HG03108 (cell line): ENCODE measurements at regions not wholly inside any gene's neighbourhood (a gene's known extent, or its start where the extent isn't known, plus 50 kb on each side); places are given as distances from the start of the nearest gene placed in this dataset.
"Not testable (repeated sequence)": the region's sequence is repeated elsewhere in the genome, so short reads cannot be mapped to it uniquely, and the experiment has no call there.

Experiments used
- ATAC-seq: cut with Tn5 transposase; IDR thresholded peaks from one replicate; pipeline ENCODE4 v1.9.1; 2021; ENCODE audit warnings: moderate library complexity; ENCODE audit not compliant: unreplicated experiment

GRCh38 chrX:35221391-35221790 lies 278.8 kb downstream of the FAM47B start:
- ATAC-seq, result not testable (repeated sequence)

GRCh38 chrX:35244088-35244741 lies 301.6 kb downstream of the FAM47B start:
- ATAC-seq, result no peak

GRCh38 chrX:35244796-35245508 lies 302.4 kb downstream of the FAM47B start:
- no peak for ATAC-seq

- ATAC-seq, result no peak
Observed at GRCh38 chrX:35251226-35251625, 308.6 kb downstream of the FAM47B start.

- ATAC-seq, result no peak
Observed at GRCh38 chrX:35276115-35276514, 333.5 kb downstream of the FAM47B start.

GRCh38 chrX:35285289-35285962 lies 342.8 kb downstream of the FAM47B start:
- ATAC-seq, result no peak

GRCh38 chrX:35288657-35289056 lies 346.1 kb downstream of the FAM47B start:
- ATAC-seq, result no peak

GRCh38 chrX:35289952-35290351 lies 347.4 kb downstream of the FAM47B start:
- no peak for ATAC-seq

GRCh38 chrX:35291013-35291412 lies 348.4 kb downstream of the FAM47B start:
- ATAC-seq, result no peak

- no peak for ATAC-seq
Observed at GRCh38 chrX:35292522-35292921, 349.9 kb downstream of the FAM47B start.

- ATAC-seq, result not testable (repeated sequence)
Observed at GRCh38 chrX:35305037-35305436, 362.4 kb downstream of the FAM47B start.

- ATAC-seq, result no peak
Observed at GRCh38 chrX:35339796-35340195, 397.2 kb downstream of the FAM47B start.

GRCh38 chrX:35340465-35340864 lies 397.9 kb downstream of the FAM47B start:
- no peak for ATAC-seq

- no peak for ATAC-seq
Observed at GRCh38 chrX:35351212-35351611, 408.6 kb downstream of the FAM47B start.

- ATAC-seq, result no peak
Observed at GRCh38 chrX:35351795-35352483, 409.3 kb downstream of the FAM47B start.

GRCh38 chrX:35357656-35358055 lies 415.1 kb downstream of the FAM47B start:
- ATAC-seq, result no peak

- ATAC-seq, result no peak
Observed at GRCh38 chrX:35362866-35363265, 420.3 kb downstream of the FAM47B start.

GRCh38 chrX:35374116-35374515 lies 424.0 kb upstream of the MAGEB16 start:
- no peak for ATAC-seq

GRCh38 chrX:35380808-35381700 lies 417.1 kb upstream of the MAGEB16 start:
- ATAC-seq, result peak; percentile 65

GRCh38 chrX:35381709-35382108 lies 416.4 kb upstream of the MAGEB16 start:
- not testable (repeated sequence) for ATAC-seq
